ENCODE measurements at regions not wholly inside any gene's neighbourhood (a gene's known extent, or its start where the extent isn't known, plus 50 kb on each side); places are given as distances from the start of the nearest gene placed in this dataset.
"Not testable (repeated sequence)": the region's sequence is repeated elsewhere in the genome, so short reads cannot be mapped to it uniquely, and the experiment has no call there.

GRCh38 chr3:187473778-187474406 is 105.7 kb downstream of the RTP4 start:
- DNase-seq, result no peak

DNA sequence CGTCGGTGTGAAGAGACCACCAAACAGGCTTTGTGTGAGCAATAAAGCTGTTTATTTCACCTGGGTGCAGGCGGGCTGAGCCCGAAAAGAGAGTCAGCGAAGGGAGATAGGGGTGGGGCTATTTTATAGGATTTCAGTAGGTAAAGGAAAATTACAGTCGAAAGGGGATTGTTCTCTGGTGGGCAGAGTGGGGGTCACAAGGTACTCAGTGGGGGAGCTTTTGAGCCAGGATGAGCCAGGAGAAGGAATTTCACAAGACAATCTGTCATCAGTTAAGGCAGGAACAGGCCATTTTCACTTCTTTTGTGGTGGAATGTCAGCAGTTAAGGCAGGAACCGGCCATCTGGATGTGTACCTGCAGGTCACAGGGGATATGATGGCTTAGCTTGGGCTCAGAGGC is 98.1 kb downstream of the RTP4 start:
- DNase-seq, result not testable (repeated sequence)

GRCh38 chr3:187465503-187465902 is 97.3 kb downstream of the RTP4 start:
- no peak for DNase-seq

DNA sequence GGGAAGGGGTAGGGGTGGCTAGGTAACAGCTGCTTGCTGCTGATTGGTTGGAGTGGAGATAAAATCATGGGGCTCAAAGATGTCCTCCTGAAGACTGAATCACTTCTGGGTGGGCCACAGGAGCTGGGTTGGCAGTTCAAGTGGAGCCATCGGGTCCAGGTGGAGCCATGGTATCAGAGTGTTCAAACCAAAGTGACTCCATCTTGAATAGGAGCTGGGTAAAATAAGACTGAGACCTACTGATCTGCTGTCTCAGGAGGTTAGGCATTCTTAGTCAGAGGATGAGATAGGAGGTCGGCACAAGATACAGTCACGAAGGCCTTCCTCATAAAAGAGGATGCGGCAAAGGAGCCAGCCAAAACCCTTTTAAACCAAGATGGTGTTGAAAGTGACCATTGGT is 96.5 kb downstream of the RTP4 start:
- no peak for DNase-seq

- no peak for DNase-seq
Measured at GRCh38 chr3:187458921-187459320, 90.7 kb downstream of the RTP4 start.

GRCh38 chr3:187458383-187458782 is 90.2 kb downstream of the RTP4 start:
- no peak for DNase-seq

GRCh38 chr3:187456250-187456649 is 88.1 kb downstream of the RTP4 start:
- peak; percentile 8 for DNase-seq

DNA sequence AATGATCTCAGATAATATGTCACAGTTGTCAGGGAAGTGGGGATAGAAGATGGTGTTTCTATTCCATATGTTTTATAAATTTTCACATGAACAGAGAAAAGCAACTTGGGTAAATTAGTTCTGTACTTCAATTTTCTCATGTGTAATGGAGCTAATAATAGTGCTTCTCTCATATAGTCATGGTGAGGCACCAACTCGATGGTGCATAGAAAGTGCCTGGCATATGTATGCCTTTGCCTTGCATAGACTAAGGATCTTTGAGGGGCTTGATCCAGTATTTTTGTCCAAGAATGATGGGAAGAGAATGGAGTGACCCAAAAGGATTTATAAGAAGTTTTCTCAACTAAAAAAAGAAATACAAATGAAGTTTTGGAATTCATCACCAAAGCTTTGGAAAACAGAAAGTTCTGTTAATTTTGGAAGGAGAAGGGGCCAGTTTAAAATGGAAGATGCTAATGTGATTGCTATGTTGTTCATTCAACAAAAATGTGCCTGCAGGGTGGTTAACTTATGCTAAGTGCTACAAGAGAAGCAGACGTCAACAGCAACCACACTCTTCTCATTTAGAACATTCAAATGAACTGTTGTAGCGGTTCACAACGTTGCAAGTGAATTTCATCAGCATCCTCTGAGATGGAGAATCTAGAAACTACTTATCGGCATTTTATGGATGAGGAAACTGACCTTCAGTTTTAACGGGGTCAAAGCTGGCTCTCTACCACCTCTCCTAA is 86.1 kb downstream of the RTP4 start:
- DNase-seq, result no peak

GRCh38 chr3:187450431-187451190 is 82.4 kb downstream of the RTP4 start:
- no peak for DNase-seq

- DNase-seq, result no peak
Measured at GRCh38 chr3:187448674-187449073, 80.5 kb downstream of the RTP4 start.

- DNase-seq, result no peak
Measured at GRCh38 chr3:187447737-187448136, 79.6 kb downstream of the RTP4 start.

DNA sequence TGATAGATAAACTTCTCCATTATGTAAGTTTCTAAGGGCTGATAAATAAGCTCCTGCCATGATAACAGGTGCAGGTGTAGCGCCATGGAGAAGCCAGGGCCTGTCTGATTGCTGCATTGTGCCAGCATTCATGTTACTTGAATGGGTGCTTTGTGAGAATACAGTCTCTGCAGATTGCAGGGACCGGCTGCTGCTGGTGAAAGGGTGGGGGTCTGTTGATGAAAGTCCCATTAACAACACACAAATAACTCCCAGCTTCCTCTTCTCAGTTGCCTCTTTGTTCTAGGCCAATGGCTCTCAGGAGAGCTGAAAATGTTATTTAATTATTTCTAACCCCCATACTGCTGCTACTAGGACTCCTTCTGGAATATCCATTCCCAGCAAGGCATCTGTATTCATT is 77.2 kb downstream of the RTP4 start:
- no peak for DNase-seq

GRCh38 chr3:187434524-187434923 is 66.3 kb downstream of the RTP4 start:
- DNase-seq, result no peak

- DNase-seq, result no peak
Measured at GRCh38 chr3:187430576-187430975, 62.4 kb downstream of the RTP4 start.

Measured in renal pelvis (tissue), 1 donor.